Stomach (tissue), 8 donors: ENCODE measurements at regions not wholly inside any gene's neighbourhood (a gene's known extent, or its start where the extent isn't known, plus 50 kb on each side); places are given as distances from the start of the nearest gene placed in this dataset.
A peak's percentile ranks its signal among the peaks of the same experiment; 100 is the strongest.

Experiments
- DNase-seq, 2 donors: peaks; one replicate each; pipeline versions ENCODE4 v3.0.0 to v3.0.0-alpha.2; 2013 to 2019
- H3K27ac ChIP-seq, 5 donors: fragments of 200-600 bp in 4 of 5; sonication (generic) in 4 of 5; one replicate each; pipeline ENCODE4 v1.5.1; 2013 to 2019; ENCODE audit warnings: mild to moderate bottlenecking in 1 of 5, moderate library complexity in 1 of 5
- H3K27me3 ChIP-seq, 3 donors: fragments of 200-600 bp; sonication (generic); one replicate each; pipeline ENCODE4 v1.5.1; 2017 to 2019; ENCODE audit warnings: mixed run types in 1 of 3
- H3K36me3 ChIP-seq, 4 donors: fragments of 200-600 bp; sonication (generic); 1 replicate in 3 of 4; 2 replicates in 1 of 4; pipeline ENCODE4 v1.5.1; 2016 to 2019
- H3K4me1 ChIP-seq, 4 donors: fragments of 200-600 bp; sonication (generic); one replicate each; pipeline ENCODE4 v1.5.1; 2016 to 2019
- H3K4me3 ChIP-seq, 4 donors: fragments of 200-600 bp; sonication (generic) in 3 of 4; one replicate each; pipeline ENCODE4 v1.5.1; 2016 to 2019; ENCODE audit warnings: mild to moderate bottlenecking in 1 of 4
- H3K9me3 ChIP-seq, 4 donors: fragments of 200-600 bp; sonication (generic); one replicate each; pipeline ENCODE4 v1.5.1; 2016 to 2019
- CTCF ChIP-seq, 7 experiments: fragments of 450-650 bp in 4 of 7; fragments of 200-600 bp in 3 of 7; sonication (generic) in 3 of 7; IDR thresholded peaks; one replicate each; pipeline ENCODE4 v1.5.1; 2016 to 2019; ENCODE audit warnings: antibody characterized with exemption in 7 of 7, control low read depth in 2 of 7, mild to moderate bottlenecking in 1 of 7
- EP300 ChIP-seq: sonication (generic); formaldehyde crosslinking; IDR thresholded peaks from one replicate; pipeline ENCODE4 v1.6.1; 2017; ENCODE audit warnings: antibody characterized with exemption
- POLR2A ChIP-seq, 4 donors: fragments of 450-650 bp; IDR thresholded peaks; one replicate each; pipeline ENCODE4 v1.6.1; 2016; ENCODE audit warnings: antibody characterized with exemption in 4 of 4, control low read depth in 2 of 4, mild to moderate bottlenecking in 1 of 4, moderate library complexity in 1 of 4
- POLR2AphosphoS5 ChIP-seq, 3 donors: sonication (generic); formaldehyde crosslinking; IDR thresholded peaks; one replicate each; pipeline ENCODE4 v1.6.1; 2016; ENCODE audit warnings: antibody characterized with exemption in 3 of 3
- WGBS, 5 donors: extraction: QIAGEN DNeasy Blood & Tissue Kit in 3 of 5; methylation state at CpG; one replicate each; pipeline versions ENCODE4 v1.1.5 to v1.1.7; 2013 to 2018; 5-methylcytosine and 5-hydroxymethylcytosine counted together
- intact Hi-C: fragments of 100-400 bp; cut with DNase I; formaldehyde crosslinking; loops from one replicate; pipeline ENCODE4 v1.15.1; 2023; ENCODE audit warnings: low total_unique reads
- donor health status: healthy with polysubstance abuse.
- donor health status: Bipolar disorder and iron deficiency.
- donor health status: healthy.

DNA sequence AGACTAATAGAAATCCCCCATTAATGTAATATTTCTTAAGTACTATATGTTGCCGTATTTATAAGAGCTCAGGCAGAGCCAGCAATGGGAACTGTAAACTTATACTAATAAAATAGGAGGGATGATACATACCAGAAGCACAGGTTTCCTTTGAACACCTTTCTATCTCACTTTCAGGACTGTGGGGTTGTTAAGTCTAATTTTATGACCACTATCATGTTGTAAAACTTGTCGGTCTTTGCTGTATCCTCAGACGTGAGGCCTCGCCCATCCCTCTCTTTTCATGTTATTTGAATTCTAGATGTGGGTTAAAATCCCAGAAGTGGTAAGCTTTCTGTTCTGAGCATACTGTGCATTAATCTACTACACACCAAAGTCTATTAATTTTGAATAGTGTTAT is 1083.5 kb upstream of the TENM4 start:
- Histone ChIP-seq H3K9me3 (no peaks in the 10 kb centered on the region), H3K27ac (no peak overlapping the region), H3K4me3 (no peak overlapping the region), H3K27me3 (no peaks in the 10 kb centered on the region), H3K36me3 (no peaks in the 10 kb centered on the region), H3K4me1 (no peaks in the 10 kb centered on the region)
- no peak for DNase-seq
- WGBS, 5 donors = 58 to 86% (median 78%) methylated on average over 4 of the region's 4 CpGs
- TF ChIP-seq POLR2A (IDR thresholded peaks at IDR 0.05) = no peak
- no peak for TF ChIP-seq EP300
- intact Hi-C loops = no loop called here

DNA sequence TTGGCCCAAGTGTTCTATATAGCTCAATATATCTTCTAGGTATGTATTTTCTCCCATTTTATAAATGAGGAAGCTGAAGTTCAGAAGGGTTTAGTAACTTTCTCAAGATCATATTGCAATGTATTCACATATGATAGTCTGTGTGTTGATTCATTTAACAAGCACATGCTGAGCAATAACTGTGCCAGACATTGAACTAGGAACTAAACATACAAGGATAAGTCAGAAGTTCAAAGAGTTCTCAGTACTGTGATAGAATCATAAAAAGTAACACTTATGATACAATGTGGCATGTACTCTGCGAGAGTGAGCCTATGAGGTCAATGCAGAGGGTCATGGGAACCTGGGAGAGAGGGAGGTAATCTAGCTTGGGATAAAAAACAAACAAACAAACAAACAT is 1082.2 kb upstream of the TENM4 start:
- no peaks in the 10 kb centered on the region for H3K27me3 ChIP-seq
- no peak for TF ChIP-seq CTCF (IDR thresholded peaks at IDR 0.05)
- H3K4me1 ChIP-seq = no peaks in the 10 kb centered on the region
- WGBS, 5 donors = 81 to 96% (median 88%) methylated on average over 1 of the region's 1 CpG
- DNase-seq = no peak
- peaks cover 0 to 9% (median 2%) of the 10 kb centered on the region in 4 donors for H3K9me3 ChIP-seq
- no peaks in the 10 kb centered on the region for H3K36me3 ChIP-seq
- H3K4me3 ChIP-seq = no peak overlapping the region
- H3K27ac ChIP-seq = no peak overlapping the region
- intact Hi-C loops = no loop called here

DNA sequence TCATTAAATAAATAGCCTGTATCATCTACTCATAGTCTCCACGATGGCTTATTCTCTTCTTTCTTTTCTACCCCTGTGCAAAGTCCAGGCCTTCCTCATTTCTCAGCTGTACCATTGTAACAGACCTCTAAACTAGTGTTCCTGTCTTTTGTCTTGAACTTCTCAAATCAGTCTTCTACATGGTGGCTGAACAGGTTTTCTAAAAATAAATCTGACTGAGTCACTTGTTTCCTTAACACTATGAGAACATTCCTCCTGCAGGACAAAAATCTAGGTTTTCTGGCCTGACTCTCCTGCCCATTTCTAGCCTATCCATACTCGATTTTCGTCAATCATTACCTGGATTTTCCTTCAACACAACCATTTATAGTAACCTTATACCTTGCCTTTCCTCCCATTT is 1080.8 kb upstream of the TENM4 start:
- Histone ChIP-seq H3K27me3 (no peaks in the 10 kb centered on the region), H3K36me3 (no peaks in the 10 kb centered on the region), H3K4me1 (no peaks in the 10 kb centered on the region), H3K27ac (no peak overlapping the region), H3K4me3 (no peak overlapping the region), H3K9me3 (peaks cover 0 to 10% (median 4%) of the 10 kb centered on the region in 4 donors)
- 31 to 51% (median 45%) methylated on average over 3 of the region's 3 CpGs for WGBS, 5 donors
- DNase-seq = peak in 1 of 2 donors; percentile 65
- TF ChIP-seq POLR2AphosphoS5 (IDR thresholded peaks at IDR 0.05) = no peak
- TF ChIP-seq EP300 = no peak
- no peak for TF ChIP-seq CTCF (IDR thresholded peaks at IDR 0.05)
- TF ChIP-seq POLR2A (IDR thresholded peaks at IDR 0.05) = no peak
- intact Hi-C loops = no loop called here

- H3K27me3 ChIP-seq = no peaks in the 10 kb centered on the region
- intact Hi-C loops = no loop called here
- no peaks in the 10 kb centered on the region for H3K4me1 ChIP-seq
- no peak overlapping the region for H3K4me3 ChIP-seq
- whole genome bisulfite sequencing, 5 donors = 52 to 66% (median 54%) methylated on average over 2 of the region's 2 CpGs
- H3K27ac ChIP-seq = no peak overlapping the region
- peaks cover 0 to 10% (median 4%) of the 10 kb centered on the region in 4 donors for H3K9me3 ChIP-seq
- DNase-seq = no peak
- H3K36me3 ChIP-seq = no peaks in the 10 kb centered on the region
- TF ChIP-seq EP300 (no peak), POLR2A (IDR thresholded peaks at IDR 0.05) (no peak), POLR2AphosphoS5 (IDR thresholded peaks at IDR 0.05) (no peak), CTCF (IDR thresholded peaks at IDR 0.05) (no peak)
Observed at GRCh38 chr11:80520507-80520887, 1079.7 kb upstream of the TENM4 start.

GRCh38 chr11:80519596-80520506 is 1079.0 kb upstream of the TENM4 start:
- no peak overlapping the region for H3K4me3 ChIP-seq
- no peaks in the 10 kb centered on the region for H3K36me3 ChIP-seq
- intact Hi-C loops = no loop called here
- H3K27me3 ChIP-seq = no peaks in the 10 kb centered on the region
- no peak overlapping the region for H3K27ac ChIP-seq
- TF ChIP-seq POLR2AphosphoS5 (IDR thresholded peaks at IDR 0.05) = no peak
- no peak for TF ChIP-seq EP300
- peaks cover 0 to 10% (median 4%) of the 10 kb centered on the region in 4 donors for H3K9me3 ChIP-seq
- 64 to 82% (median 66%) methylated on average over 7 of the region's 7 CpGs for WGBS, 5 donors
- no peaks in the 10 kb centered on the region for H3K4me1 ChIP-seq
- DNase-seq = no peak
